ENCODE measurements at regions not wholly inside any gene's neighbourhood (a gene's known extent, or its start where the extent isn't known, plus 50 kb on each side); places are given as distances from the start of the nearest gene placed in this dataset.

DNA sequence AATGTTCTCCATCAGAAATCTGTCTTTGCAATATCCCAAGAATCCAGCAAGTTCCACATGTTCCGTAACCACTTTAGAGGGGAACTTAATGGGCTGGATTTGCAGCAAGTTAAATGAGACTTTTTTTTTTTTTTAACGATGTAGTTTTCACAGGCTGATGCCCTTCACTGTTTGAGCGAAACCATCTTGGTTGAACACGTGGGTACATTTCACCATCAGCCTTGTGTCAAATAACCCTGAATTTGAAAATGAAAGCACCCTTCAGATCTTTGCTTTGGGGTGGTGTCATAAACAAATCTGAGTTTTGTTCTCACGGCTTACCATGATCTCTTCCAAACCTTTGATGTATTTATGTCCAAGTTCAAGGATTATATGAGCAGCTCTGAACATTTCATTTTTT lies 73.7 kb upstream of the EXOC2 start:
- no peak for DNase-seq (ENCODE audit: low spot score)

DNA sequence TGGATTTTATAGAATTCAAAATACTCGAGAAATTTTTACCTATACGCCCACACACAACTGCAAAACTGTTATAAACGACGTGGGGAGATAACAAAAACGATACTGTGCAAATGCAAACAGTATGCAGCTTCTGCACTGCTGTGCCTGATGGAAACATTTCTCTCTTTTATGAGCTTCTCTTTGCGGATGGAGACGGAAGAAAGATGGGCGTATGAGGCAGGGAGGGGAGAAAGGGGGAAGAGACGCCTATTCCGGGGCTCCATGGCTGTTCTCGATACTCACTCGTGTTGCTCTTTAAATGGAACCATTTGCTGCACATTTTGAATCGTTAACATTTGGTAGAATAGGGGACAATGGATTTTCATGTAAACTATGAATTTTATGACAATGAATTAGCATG lies 69.1 kb upstream of the EXOC2 start:
- DNase-seq (ENCODE audit: low spot score) = no peak

DNA sequence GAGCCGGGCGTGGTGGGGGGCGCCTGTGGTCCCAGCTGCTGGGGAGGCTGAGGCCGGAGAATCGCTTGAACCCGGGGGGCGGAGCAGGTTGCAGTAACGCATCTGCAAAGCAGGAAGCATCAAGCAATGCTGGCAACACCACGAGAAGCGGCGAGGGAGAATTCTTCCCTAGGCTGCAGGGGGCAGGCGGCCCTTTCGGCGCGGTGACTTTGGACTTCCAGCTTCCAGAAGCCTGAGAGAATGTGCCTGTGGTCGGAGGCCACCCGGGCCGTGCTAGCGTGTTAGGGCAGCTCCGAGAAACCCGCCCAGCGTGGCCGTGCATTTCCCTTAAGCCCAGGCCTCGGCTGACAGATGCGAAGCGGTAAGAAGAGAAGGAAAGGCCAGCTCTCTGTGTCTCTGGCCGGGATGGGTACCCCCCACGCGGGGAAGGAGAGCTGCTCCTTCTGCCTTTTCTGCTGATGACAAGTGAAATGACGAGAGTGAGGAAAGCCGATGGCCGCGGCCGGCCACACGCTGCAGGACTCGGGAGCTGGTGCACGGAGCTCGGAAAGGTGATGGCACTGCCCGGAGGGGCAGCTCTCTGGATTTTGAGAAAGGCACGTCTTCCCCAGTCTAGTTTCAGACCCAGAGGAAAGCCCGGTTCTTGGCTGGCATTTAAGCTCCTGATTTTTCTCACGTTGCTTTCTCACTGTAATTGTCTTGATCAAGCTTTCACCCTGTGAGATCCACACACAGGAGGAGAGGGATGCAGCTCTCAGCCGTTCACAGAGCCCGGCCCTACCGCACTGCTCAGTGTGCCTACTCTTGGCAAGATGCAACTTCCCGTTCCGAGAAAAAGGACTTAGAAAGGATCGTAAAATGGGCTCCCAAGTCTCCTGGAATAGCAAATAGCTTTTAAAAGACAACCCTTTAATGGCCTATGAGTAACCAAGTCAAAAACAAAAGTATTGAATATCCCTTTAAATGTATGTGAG lies 68.3 kb upstream of the EXOC2 start:
- no peak for DNase-seq (ENCODE audit: low spot score)

DNA sequence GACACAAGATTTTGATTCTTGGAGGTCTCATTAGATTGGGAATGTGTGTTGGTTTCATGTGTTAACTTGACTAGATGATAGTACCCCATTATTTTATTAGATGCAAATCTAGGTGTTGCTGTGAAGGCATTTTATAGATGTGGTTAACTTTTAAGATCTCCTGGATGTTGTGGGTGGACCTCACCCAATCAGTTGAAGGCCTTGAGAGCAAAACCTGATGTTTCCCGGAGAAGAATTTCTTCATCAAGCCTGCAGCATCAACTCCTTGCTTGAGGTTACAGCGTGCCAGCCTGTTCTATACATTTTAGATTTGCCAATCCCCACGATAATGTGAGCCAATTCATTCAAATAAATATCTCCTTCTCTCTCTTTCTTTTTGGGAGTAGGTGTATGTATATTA lies 66.8 kb upstream of the EXOC2 start:
- no peak for DNase-seq (ENCODE audit: low spot score)

DNA sequence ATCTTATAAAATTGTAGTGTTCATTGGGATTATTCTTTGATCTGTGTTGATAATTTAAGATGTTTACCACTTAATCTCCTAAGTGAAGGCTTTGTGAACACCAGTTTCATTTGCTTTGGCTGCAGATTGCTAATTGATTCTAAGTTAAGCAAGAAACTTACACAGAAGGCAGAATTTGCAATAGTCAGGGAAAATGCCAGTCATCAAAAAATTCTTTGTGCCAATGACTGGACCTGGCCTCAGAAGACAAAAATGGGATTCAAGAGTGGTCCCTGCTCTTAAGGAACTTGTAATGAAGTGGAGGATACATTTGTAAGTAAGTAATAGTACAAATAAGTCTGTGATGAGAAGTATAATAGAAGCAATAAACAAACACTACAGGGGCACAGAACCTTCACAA lies 63.3 kb upstream of the EXOC2 start:
- DNase-seq (ENCODE audit: low spot score) = no peak

DNA sequence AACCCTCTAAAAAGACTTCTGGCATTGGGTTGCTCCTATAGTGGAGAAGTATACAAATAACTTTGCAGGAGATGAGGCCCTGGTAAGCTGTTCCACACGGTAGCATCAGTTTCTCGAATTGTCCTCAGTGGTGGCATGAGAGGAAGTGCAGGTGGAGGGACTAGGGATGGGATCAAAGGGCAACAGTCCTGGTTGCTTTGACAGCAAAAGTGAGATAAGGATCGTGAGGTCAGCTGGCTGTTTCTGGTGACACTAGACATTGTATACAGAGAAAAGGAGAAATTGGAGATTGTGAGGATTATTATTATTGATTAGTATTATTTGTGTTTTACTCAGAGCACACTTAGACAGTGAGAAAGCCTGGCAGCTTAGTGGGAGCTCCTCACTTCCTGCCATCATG lies 61.3 kb upstream of the EXOC2 start:
- DNase-seq (ENCODE audit: low spot score) = no peak

DNA sequence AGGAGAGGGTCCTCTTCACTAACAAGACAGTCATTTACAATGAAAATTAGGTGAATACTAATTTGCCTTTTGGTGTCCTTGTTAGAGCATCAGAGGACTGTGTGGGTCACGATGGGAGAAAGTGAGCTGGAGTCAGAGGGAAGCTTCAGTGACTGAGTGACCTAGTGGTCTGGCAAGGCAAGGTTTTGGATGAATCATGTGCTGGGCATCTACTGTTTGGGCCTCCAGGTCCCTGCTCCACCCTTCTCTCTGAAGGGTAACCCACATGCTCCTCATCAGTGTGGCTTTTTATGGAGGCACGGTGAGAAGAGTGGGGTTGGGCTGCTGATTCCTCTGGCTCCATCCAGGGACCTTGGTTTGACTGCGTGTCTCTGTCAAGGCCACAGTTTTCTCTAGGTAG lies 60.5 kb upstream of the EXOC2 start:
- DNase-seq (ENCODE audit: low spot score) = no peak

DNA sequence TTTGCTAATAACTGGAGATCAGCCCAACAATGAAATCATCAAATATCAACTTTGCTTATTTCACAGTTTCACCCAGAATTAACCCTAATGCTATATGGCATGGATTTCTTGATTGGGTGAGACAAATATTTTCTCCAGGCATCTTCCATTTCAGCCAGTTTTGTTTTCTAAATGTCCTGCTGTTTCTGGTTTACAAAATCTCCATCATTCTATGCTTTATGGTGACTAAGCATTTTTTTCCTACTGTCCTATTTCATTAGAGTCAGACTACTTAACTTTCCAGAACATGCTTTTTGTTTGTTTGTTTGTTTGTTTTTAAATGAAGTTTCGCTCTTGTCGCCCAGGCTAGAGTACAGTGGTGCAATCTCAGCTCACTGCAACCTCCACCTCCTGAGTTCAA lies 59.5 kb upstream of the EXOC2 start:
- DNase-seq (ENCODE audit: low spot score) = no peak

DNA sequence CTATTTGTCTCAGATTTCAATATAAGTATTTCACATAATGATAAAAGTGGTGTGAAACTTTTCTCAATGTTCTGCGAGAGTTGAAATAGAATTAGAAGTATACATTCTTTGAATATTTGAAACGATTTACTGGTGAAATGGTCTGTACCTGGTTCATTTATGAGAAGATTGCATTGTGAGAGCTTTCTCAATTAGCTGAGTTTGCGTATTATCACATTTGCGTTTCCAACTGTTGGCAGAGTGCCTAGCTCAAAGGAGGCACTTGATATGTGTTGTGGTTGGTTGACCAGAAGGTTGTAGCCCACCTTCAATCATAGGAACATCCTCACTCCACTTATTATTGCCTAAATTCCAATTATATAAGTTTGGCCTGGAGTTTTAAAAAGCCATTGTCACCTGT lies 58.8 kb upstream of the EXOC2 start:
- no peak for DNase-seq (ENCODE audit: low spot score)

DNA sequence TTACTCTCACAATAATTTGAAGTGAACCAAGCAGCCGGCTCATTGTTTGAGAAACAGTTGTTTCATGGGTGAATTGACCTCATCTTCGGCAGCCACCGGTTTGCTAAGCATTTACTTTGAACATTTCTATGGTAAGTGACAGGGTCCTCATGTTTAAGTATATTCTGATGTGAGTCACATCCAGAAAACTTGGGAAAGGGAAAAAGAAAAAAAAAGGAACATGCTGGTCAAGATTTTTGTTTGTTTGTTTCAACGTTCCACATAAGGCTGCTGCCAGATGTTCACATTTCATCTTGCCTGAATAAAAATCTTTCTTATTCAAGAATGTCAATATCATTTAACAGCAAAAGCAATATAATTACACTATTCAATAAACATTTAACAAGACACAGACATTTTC lies 55.0 kb upstream of the EXOC2 start:
- no peak for DNase-seq (ENCODE audit: low spot score)

DNA sequence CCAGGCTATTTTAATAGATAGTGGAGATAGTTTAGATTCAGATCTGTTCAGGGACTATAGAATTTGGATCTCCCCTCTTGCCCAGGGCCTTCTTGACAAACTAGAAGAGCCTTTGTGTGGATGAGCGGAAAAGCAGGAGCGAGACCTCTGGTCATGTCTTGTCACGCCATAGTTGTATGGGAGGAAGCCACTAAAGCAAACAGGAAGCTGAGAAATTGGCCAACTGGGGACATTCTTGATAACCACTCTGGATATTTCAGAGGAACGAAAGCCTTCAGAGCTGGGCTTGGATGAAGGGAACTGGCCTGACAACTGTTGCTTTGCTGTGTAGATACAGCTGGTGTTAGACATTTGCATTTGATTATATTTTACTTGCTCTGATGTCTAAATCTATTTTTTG lies 54.1 kb upstream of the EXOC2 start:
- DNase-seq (ENCODE audit: low spot score) = no peak

DNA sequence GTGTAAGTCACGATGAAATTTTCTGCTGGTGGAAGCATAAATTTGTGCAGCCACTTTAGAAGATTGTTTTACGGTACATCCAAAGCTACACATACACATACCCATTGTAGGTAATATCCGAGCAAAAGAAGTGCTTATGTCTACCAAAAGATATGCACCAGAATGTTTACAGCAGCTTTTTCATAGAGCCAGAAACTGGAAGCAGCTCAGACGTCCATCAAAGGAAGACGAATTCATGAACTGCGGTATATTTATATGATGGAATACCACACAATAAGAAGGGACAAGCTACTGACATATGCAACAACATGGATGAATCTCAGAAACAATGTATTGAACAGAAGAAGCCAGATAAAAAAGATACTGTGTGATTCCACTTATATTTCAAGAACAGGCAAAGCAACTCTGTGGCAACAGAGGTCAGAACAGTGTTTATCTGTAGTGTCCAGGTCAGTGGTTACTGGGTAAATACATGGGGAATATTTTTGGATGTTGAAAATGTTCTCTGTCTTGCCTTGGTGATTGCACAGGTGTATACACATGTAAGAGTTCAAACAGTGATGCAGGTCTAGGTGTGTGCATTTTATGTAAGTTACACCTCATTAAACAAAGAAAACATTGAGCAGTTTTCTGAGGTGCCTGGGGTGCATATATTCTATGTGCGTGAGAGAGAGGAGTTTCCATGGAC lies 51.9 kb upstream of the EXOC2 start:
- DNase-seq (ENCODE audit: low spot score) = no peak

DNA sequence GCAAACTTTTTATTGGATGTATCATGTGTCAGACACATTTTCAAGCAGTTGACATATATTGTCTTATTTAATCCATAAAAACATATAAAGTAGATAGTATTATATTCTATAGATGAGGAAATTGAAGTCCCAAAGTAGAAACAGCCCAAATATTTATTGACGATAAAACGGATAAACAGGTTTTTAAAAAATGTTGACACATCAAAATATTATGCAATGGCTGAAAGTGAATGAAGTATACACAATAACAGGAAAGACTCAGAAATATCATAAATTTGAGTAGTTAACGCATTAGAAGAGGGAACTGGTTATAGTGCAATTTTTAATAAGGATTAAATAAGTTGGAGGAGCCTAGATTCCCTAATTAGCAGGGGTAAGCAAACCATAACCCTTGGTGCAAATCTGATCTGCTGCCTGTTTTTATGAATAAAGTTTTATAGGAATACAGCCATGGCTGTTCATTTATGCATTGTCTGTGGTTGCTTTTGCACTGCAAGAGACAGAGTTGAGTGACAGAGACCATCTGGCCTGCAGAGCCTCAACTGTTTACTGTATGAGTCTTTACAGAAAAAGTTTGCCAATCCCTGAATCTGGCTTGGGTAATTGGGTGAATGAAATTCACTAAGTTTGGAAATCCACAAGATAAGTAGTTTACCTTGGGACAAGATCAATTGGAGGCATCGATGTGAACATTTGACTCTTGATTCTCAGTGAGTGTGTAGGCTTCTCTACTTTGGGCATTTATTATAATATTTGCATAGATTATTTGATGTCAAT lies 50.6 kb upstream of the EXOC2 start:
- DNase-seq (ENCODE audit: low spot score) = no peak

All from CD4-positive, alpha-beta T cell treated with Interleukin-15 for 4 hours (primary cell).